Body of pancreas (tissue), 4 donors: ENCODE measurements at regions not wholly inside any gene's neighbourhood (a gene's known extent, or its start where the extent isn't known, plus 50 kb on each side); places are given as distances from the start of the nearest gene placed in this dataset.

Experiments
- ATAC-seq: fragments of 150-250 bp; one replicate; pipeline ENCODE4 v1.9.1; 2016
- DNase-seq, 4 donors: peaks; one replicate each; pipeline ENCODE4 v3.0.0-alpha.2; 2019
- H3K27ac ChIP-seq, 4 donors: fragments of 200-600 bp; sonication (generic); 1 replicate in 3 of 4; 2 replicates in 1 of 4; pipeline versions ENCODE4 v1.5.1 to v1.6.1; 2016 to 2019; ENCODE audit warnings: mild to moderate bottlenecking in 1 of 4, mixed read lengths in 1 of 4, moderate library complexity in 1 of 4
- H3K27me3 ChIP-seq, 2 donors: fragments of 200-600 bp; sonication (generic); one replicate each; pipeline ENCODE4 v1.6.0; 2016; ENCODE audit warnings: mild to moderate bottlenecking in 1 of 2
- H3K36me3 ChIP-seq, 2 donors: fragments of 200-600 bp; sonication (generic); replicated peaks in 1 of 2; 2 replicates each; pipeline ENCODE4 v1.5.1; 2016; ENCODE audit warnings: low read depth in 2 of 2; ENCODE audit not compliant: insufficient read depth in 1 of 2
- H3K4me1 ChIP-seq: fragments of 200-600 bp; sonication (generic); one replicate; pipeline ENCODE4 v1.6.0; 2016
- H3K4me3 ChIP-seq, 2 donors: fragments of 200-600 bp; sonication (generic); 1 replicate in 1 of 2; 2 replicates in 1 of 2; pipeline ENCODE4 v1.5.1; 2016 to 2019
- H3K9me3 ChIP-seq, 3 donors: fragments of 200-600 bp; sonication (generic); 1 replicate in 2 of 3; 2 replicates in 1 of 3; pipeline ENCODE4 v1.5.1; 2016
- CTCF ChIP-seq, 7 experiments: fragments of 450-650 bp in 4 of 7; fragments of 200-600 bp in 3 of 7; sonication (generic) in 3 of 7; IDR thresholded peaks; one replicate each; pipeline ENCODE4 v1.5.1; 2016 to 2019; ENCODE audit warnings: antibody characterized with exemption in 7 of 7
- POLR2A ChIP-seq, 3 donors: fragments of 450-650 bp; IDR thresholded peaks; one replicate each; pipeline ENCODE4 v1.6.1; 2016; ENCODE audit warnings: antibody characterized with exemption in 3 of 3, mild to moderate bottlenecking in 2 of 3
- WGBS, 2 donors: methylation state at CpG; one replicate each; pipeline ENCODE4 v1.1.5; 2017; 5-methylcytosine and 5-hydroxymethylcytosine counted together
- intact Hi-C: fragments of 100-400 bp; cut with DNase I; formaldehyde crosslinking; loops from one replicate; pipeline ENCODE4 v1.15.1; 2023

- H3K36me3 ChIP-seq, result no peaks in the 10 kb centered on the region
- no peaks in the 10 kb centered on the region for H3K9me3 ChIP-seq
- 60 to 74% methylated on average over 1 of the region's 1 CpG for WGBS, 2 donors
- TF ChIP-seq CTCF (IDR thresholded peaks at IDR 0.05), result no peak
- TF ChIP-seq POLR2A (IDR thresholded peaks at IDR 0.05), result no peak
- no peaks in the 10 kb centered on the region for H3K27me3 ChIP-seq
- no peak for DNase-seq
- intact Hi-C loops, result no loop called here
- H3K27ac ChIP-seq, result no peak overlapping the region
- H3K4me1 ChIP-seq, result no peaks in the 10 kb centered on the region
- no peak for ATAC-seq
- H3K4me3 ChIP-seq, result no peak overlapping the region
Observed at GRCh38 chr3:154977666-154978065, 102.5 kb upstream of the MME start.

GRCh38 chr3:154976072-154976983 lies 103.8 kb upstream of the MME start:
- H3K36me3 ChIP-seq, result no peaks in the 10 kb centered on the region
- no peak for TF ChIP-seq CTCF (IDR thresholded peaks at IDR 0.05)
- TF ChIP-seq POLR2A (IDR thresholded peaks at IDR 0.05), result no peak
- H3K4me3 ChIP-seq, result no peak overlapping the region
- intact Hi-C loops, result no loop called here
- no peaks in the 10 kb centered on the region for H3K9me3 ChIP-seq
- WGBS, 2 donors, result 74 to 75% methylated on average over 5 of the region's 5 CpGs
- no peaks in the 10 kb centered on the region for H3K27me3 ChIP-seq
- H3K27ac ChIP-seq, result no peak overlapping the region
- ATAC-seq (no peak), DNase-seq (no peak)
- H3K4me1 ChIP-seq, result no peaks in the 10 kb centered on the region

GRCh38 chr3:154973851-154974250 lies 106.3 kb upstream of the MME start:
- Histone ChIP-seq H3K27ac (no peak overlapping the region), H3K4me3 (no peak overlapping the region), H3K4me1 (no peaks in the 10 kb centered on the region), H3K27me3 (no peaks in the 10 kb centered on the region), H3K36me3 (no peaks in the 10 kb centered on the region), H3K9me3 (no peaks in the 10 kb centered on the region)
- intact Hi-C loops, result no loop called here
- DNase-seq, result no peak
- no peak for ATAC-seq
- WGBS, 2 donors, result 44 to 52% methylated on average over 3 of the region's 3 CpGs
- no peak for TF ChIP-seq POLR2A (IDR thresholded peaks at IDR 0.05)
- no peak for TF ChIP-seq CTCF (IDR thresholded peaks at IDR 0.05)

DNA sequence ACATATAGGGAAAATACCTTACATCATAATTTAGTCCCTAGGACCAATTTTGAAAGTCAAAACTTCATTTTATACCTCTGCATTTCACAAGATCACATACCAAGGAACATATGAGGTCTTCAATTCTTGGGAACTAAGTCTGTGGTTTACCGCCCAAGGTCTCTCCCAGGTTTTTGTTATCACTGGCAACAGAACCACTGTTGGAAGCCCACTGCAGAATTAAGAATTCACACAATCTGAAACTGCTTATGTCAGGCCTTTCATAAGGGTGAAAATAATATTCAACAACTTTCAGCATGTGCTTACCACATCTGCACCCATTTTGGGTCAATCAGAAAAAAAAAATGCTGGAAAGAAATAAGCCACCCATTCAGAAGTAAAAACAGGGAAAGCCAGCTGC lies 107.2 kb upstream of the MME start:
- DNase-seq (no peak), ATAC-seq (no peak)
- H3K36me3 ChIP-seq, result no peaks in the 10 kb centered on the region
- H3K27ac ChIP-seq, result no peak overlapping the region
- H3K9me3 ChIP-seq, result no peaks in the 10 kb centered on the region
- intact Hi-C loops, result no loop called here
- H3K4me1 ChIP-seq, result no peaks in the 10 kb centered on the region
- no peak overlapping the region for H3K4me3 ChIP-seq
- WGBS, 2 donors, result 85 to 100% methylated on average over 1 of the region's 1 CpG
- H3K27me3 ChIP-seq, result no peaks in the 10 kb centered on the region
- TF ChIP-seq POLR2A (IDR thresholded peaks at IDR 0.05) (no peak), CTCF (IDR thresholded peaks at IDR 0.05) (no peak)
